A549 (cell line): ENCODE measurements at regions not wholly inside any gene's neighbourhood (a gene's known extent, or its start where the extent isn't known, plus 50 kb on each side); places are given as distances from the start of the nearest gene placed in this dataset.

Experiments
- ATAC-seq, 2 experiments: fragments of 200-7000 bp in 1 of 2; fragments of >200 bp in 1 of 2; cut with Nextera tagmentation in 1 of 2; cut with Tn5 transposase in 1 of 2; 3 replicates each; pipeline versions ENCODE4 v1.8.0 to v1.9.1; 2018 to 2020; ENCODE audit warnings: mild to moderate bottlenecking in 1 of 2, moderate library complexity in 1 of 2
- CTCF ChIA-PET: fragments of 300-600 bp; sonication (Branson Sonifier 250); formaldehyde crosslinking; extraction: SDS; loops from one replicate; lab custom pipeline; 2021; ENCODE audit warnings: antibody characterized with exemption, inconsistent platforms; lab: Yijun Ruan, JAX
- POLR2A ChIA-PET: fragments of 350-600 bp; formaldehyde crosslinking; extraction: SDS; loops from one replicate; lab custom pipeline; 2021; ENCODE audit warnings: antibody characterized with exemption, inconsistent platforms; lab: Yijun Ruan, JAX
- DNase-seq, 2 experiments: peaks; one replicate each; pipeline versions ENCODE4 v3.0.0 to v3.0.0-alpha.2; 2011 to 2016; ENCODE audit warnings: low read depth in 1 of 2, low spot score in 1 of 2
- FAIRE-seq: peaks from 2 replicates; lab custom pipeline; 2011; peaks lifted over from hg19 to GRCh38; lab: Jason Lieb, UNC
- H3K27ac ChIP-seq, 2 experiments: fragments of >200 bp; sonication (Bioruptor Twin); formaldehyde crosslinking; 3 replicates each; pipeline ENCODE4 v1.5.1; 2016 to 2017
- H3K4me1 ChIP-seq: fragments of >200 bp; sonication (Bioruptor Twin); formaldehyde crosslinking; 3 replicates; pipeline ENCODE4 v1.6.1; 2016
- H3K4me2 ChIP-seq: fragments of >200 bp; sonication (Bioruptor Twin); formaldehyde crosslinking; 3 replicates; pipeline ENCODE4 v1.6.1; 2016
- H3K4me3 ChIP-seq: fragments of >200 bp; sonication (Bioruptor Twin); formaldehyde crosslinking; 3 replicates; pipeline ENCODE4 v1.5.1; 2016
- H3K9me3 ChIP-seq: fragments of >200 bp; sonication (Bioruptor Twin); formaldehyde crosslinking; 3 replicates; pipeline ENCODE4 v1.6.1; 2016
- CBX2 ChIP-seq: fragments of 200-600 bp; sonication (generic); IDR thresholded peaks from 2 replicates; pipeline ENCODE4 v1.6.1; 2016; ENCODE audit warnings: low read depth, mild to moderate bottlenecking, borderline replicate concordance
- EHF ChIP-seq: fragments of 250-450 bp; sonication (Bioruptor Pico); IDR thresholded peaks from 2 replicates; pipeline ENCODE4 v1.5.0; 2020; ENCODE audit warnings: mild to moderate bottlenecking
- FOXS1 ChIP-seq: fragments of 250-450 bp; sonication (Bioruptor Pico); IDR thresholded peaks from 2 replicates; pipeline ENCODE4 v1.5.0; 2020; ENCODE audit warnings: mild to moderate bottlenecking, moderate library complexity
- HEYL ChIP-seq: fragments of 250-450 bp; sonication (Bioruptor Pico); IDR thresholded peaks from 2 replicates; pipeline ENCODE4 v1.8.0; 2021; ENCODE audit warnings: mild to moderate bottlenecking, moderate library complexity
- HOXB13 ChIP-seq: fragments of 250-450 bp; sonication (Bioruptor Pico); IDR thresholded peaks from 2 replicates; pipeline ENCODE4 v1.5.0; 2020; ENCODE audit warnings: low read depth, mild to moderate bottlenecking, moderate library complexity
- HOXB5 ChIP-seq: fragments of 250-450 bp; sonication (Bioruptor Pico); IDR thresholded peaks from 2 replicates; pipeline ENCODE4 v1.5.0; 2020; ENCODE audit warnings: mild to moderate bottlenecking, moderate library complexity
- JUN ChIP-seq, 2 experiments: fragments of >200 bp; sonication (Bioruptor Twin); formaldehyde crosslinking; IDR thresholded peaks; 2 replicates in 1 of 2; 3 replicates in 1 of 2; pipeline ENCODE4 v1.6.1; 2016 to 2017
- KDM1A ChIP-seq: fragments of 200-600 bp; sonication (generic); IDR thresholded peaks from 2 replicates; pipeline ENCODE4 v1.6.1; 2016; ENCODE audit warnings: low read depth, mild to moderate bottlenecking
- PHF8 ChIP-seq: fragments of 200-600 bp; sonication (generic); IDR thresholded peaks from 2 replicates; pipeline ENCODE4 v1.6.1; 2016; ENCODE audit warnings: low read depth, mild to moderate bottlenecking, antibody characterized with exemption, moderate library complexity, borderline replicate concordance
- POLR2A ChIP-seq: IDR thresholded peaks from 2 replicates; pipeline ENCODE4 v1.6.1; 2012; ENCODE audit warnings: mild to moderate bottlenecking, low read length
- POLR2AphosphoS2 ChIP-seq: conservative IDR thresholded peaks from 2 replicates; pipeline ENCODE4 v1.6.1; 2012; ENCODE audit warnings: low read length, improper control_type of control experiment, inconsistent platforms
- RARB ChIP-seq: fragments of 250-450 bp; sonication (Bioruptor Pico); IDR thresholded peaks from 2 replicates; pipeline ENCODE4 v1.8.0; 2021; ENCODE audit warnings: mild to moderate bottlenecking, moderate library complexity
- REST ChIP-seq: fragments of 200-600 bp; sonication (generic); IDR thresholded peaks from 2 replicates; pipeline ENCODE4 v1.6.1; 2016; ENCODE audit warnings: antibody characterized with exemption, mild to moderate bottlenecking, moderate library complexity
- RNF2 ChIP-seq: fragments of 200-600 bp; sonication (generic); IDR thresholded peaks from 2 replicates; pipeline ENCODE4 v1.6.1; 2016; ENCODE audit warnings: low read depth, mild to moderate bottlenecking, antibody characterized with exemption, moderate library complexity, borderline replicate concordance
- SMC3 ChIP-seq: fragments of >200 bp; sonication (Bioruptor Twin); formaldehyde crosslinking; IDR thresholded peaks from 3 replicates; pipeline ENCODE4 v1.6.1; 2018; ENCODE audit warnings: inconsistent platforms
- SREBF2 ChIP-seq: fragments of 450-650 bp; IDR thresholded peaks from 2 replicates; pipeline ENCODE4 v1.6.1; 2014; ENCODE audit warnings: mild to moderate bottlenecking, moderate library complexity
- ZFP36 ChIP-seq: fragments of 450-650 bp; IDR thresholded peaks from 2 replicates; pipeline ENCODE4 v1.6.1; 2014; ENCODE audit warnings: borderline replicate concordance; ENCODE audit not compliant: partially characterized antibody
- ZNF302 ChIP-seq: fragments of 250-450 bp; sonication (Bioruptor Pico); IDR thresholded peaks from 2 replicates; pipeline ENCODE4 v1.9.0; 2021; ENCODE audit warnings: inconsistent platforms, mild to moderate bottlenecking, moderate library complexity
- WGBS: methylation state at CpG from one replicate; pipeline ENCODE4 v1.1.6; 2017; ENCODE audit errors: missing lambda C conversion rate; 5-methylcytosine and 5-hydroxymethylcytosine counted together
- TF ChIP-seq, protein P1 (sequence below): IDR thresholded peaks from 2 replicates; pipeline ENCODE4 v1.6.1; 2012; ENCODE audit warnings: low read depth, borderline replicate concordance
- TF ChIP-seq, protein P2 (sequence below): fragments of 150-350 bp; IDR thresholded peaks from 2 replicates; pipeline ENCODE4 v1.6.1; 2014; ENCODE audit warnings: low read depth, mild to moderate bottlenecking, low read length
- TF ChIP-seq, protein P3 (sequence below): fragments of >200 bp; sonication (Bioruptor Twin); formaldehyde crosslinking; IDR thresholded peaks from 3 replicates; pipeline ENCODE4 v1.6.1; 2016

GRCh38 chr6:108748959-108749358 lies 99.3 kb upstream of the ARMC2 start:
- FAIRE-seq = no peak
- no peak for DNase-seq
- Histone ChIP-seq H3K4me2 (no peak overlapping the region), H3K27ac (no peak overlapping the region), H3K4me3 (no peak overlapping the region), H3K9me3 (no peaks in the 10 kb centered on the region), H3K4me1 (peaks cover 11% of the 10 kb centered on the region; the same call in 1 of the 3 replicates)
- CTCF ChIA-PET = no interaction called here
- TF ChIP-seq, protein P1, sequence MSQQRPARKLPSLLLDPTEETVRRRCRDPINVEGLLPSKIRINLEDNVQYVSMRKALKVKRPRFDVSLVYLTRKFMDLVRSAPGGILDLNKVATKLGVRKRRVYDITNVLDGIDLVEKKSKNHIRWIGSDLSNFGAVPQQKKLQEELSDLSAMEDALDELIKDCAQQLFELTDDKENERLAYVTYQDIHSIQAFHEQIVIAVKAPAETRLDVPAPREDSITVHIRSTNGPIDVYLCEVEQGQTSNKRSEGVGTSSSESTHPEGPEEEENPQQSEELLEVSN = no peak
- TF ChIP-seq JUN (IDR thresholded peaks at IDR 0.05) (no peak), RARB (CRISPR knock-in tag) (no peak), POLR2AphosphoS2 (no peak), CBX2 (no peak), PHF8 (no peak), SMC3 (no peak), HOXB5 (CRISPR knock-in tag) (no peak), FOXS1 (no peak), HOXB13 (CRISPR knock-in tag) (no peak), POLR2A (no peak), RNF2 (no peak), EHF (no peak), SREBF2 (no peak), ZFP36 (no peak)
- TF ChIP-seq, protein P2, sequence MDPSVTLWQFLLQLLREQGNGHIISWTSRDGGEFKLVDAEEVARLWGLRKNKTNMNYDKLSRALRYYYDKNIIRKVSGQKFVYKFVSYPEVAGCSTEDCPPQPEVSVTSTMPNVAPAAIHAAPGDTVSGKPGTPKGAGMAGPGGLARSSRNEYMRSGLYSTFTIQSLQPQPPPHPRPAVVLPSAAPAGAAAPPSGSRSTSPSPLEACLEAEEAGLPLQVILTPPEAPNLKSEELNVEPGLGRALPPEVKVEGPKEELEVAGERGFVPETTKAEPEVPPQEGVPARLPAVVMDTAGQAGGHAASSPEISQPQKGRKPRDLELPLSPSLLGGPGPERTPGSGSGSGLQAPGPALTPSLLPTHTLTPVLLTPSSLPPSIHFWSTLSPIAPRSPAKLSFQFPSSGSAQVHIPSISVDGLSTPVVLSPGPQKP = no peak
- no peak for ATAC-seq
- POLR2A ChIA-PET = no interaction called here
- 40% methylated on average over 3 of the region's 3 CpGs for WGBS

DNA sequence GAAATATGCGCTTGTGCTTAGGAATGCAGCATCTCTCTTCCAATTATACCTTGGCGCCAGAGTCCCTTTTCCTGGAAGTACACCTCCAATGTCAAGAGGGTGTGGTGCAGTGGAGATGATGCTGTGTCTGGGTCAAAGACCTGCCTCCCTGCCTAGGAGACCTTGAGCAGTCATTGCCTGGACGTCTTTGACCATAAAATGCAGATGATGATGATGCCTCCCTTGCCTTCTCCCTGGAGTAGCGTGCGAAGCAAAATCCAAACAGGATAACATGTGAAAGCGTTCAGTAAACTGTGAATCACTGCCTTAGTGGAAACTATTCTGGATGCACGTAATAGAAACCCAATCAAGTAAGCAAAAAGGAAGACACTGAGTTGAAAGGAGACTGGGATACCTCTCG lies 97.4 kb upstream of the ARMC2 start:
- Histone ChIP-seq H3K4me2 (no peak overlapping the region), H3K4me1 (no peaks in the 10 kb centered on the region), H3K9me3 (no peaks in the 10 kb centered on the region), H3K27ac (no peak overlapping the region), H3K4me3 (no peak overlapping the region)
- FAIRE-seq (no peak), DNase-seq (no peak), ATAC-seq (no peak)
- ChIA-PET CTCF (no interaction called here), POLR2A (no interaction called here)
- 71% methylated on average over 8 of the region's 8 CpGs for WGBS
- TF ChIP-seq EHF (no peak), PHF8 (no peak), REST (no peak), SMC3 (no peak), ZNF302 (CRISPR knock-in tag) (no peak), HEYL (CRISPR knock-in tag) (no peak), KDM1A (no peak)
- TF ChIP-seq, protein P2 = no peak
- TF ChIP-seq, protein P3, sequence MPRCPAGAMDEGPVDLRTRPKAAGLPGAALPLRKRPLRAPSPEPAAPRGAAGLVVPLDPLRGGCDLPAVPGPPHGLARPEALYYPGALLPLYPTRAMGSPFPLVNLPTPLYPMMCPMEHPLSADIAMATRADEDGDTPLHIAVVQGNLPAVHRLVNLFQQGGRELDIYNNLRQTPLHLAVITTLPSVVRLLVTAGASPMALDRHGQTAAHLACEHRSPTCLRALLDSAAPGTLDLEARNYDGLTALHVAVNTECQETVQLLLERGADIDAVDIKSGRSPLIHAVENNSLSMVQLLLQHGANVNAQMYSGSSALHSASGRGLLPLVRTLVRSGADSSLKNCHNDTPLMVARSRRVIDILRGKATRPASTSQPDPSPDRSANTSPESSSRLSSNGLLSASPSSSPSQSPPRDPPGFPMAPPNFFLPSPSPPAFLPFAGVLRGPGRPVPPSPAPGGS = no peak
